HepG2 (cell line): ENCODE measurements at regions not wholly inside any gene's neighbourhood (a gene's known extent, or its start where the extent isn't known, plus 50 kb on each side); places are given as distances from the start of the nearest gene placed in this dataset.

Experiments used
- ATAC-seq: fragments of 200-7000 bp; cut with Tn5 transposase; 3 replicates; pipeline ENCODE4 v1.9.1; 2020; ENCODE audit warnings: mild to moderate bottlenecking, moderate library complexity
- BruUV-seq: library from RNA; stranded (reverse); fragments of 400-500 nt; replicated peaks from 2 replicates; lab custom pipeline; 2021; lab: Mats Ljungman, UMichigan
- CTCF ChIA-PET: fragments of 300-600 bp; formaldehyde crosslinking; extraction: SDS; loops from one replicate; lab custom pipeline; 2021; ENCODE audit warnings: low total read pairs, inconsistent platforms, low intra/inter-chr PET ratio; lab: Yijun Ruan, JAX
- POLR2A ChIA-PET: fragments of 350-600 bp; sonication (Branson Sonifier 250); formaldehyde crosslinking; loops from one replicate; lab custom pipeline; 2020; ENCODE audit warnings: antibody characterized with exemption, inconsistent platforms; lab: Yijun Ruan, JAX
- DNase-seq: peaks from one replicate; pipeline ENCODE4 v3.0.0-alpha.2; 2015; ENCODE audit warnings: low spot score
- FAIRE-seq: peaks from 3 replicates; lab custom pipeline; 2011; peaks lifted over from hg19 to GRCh38; lab: Jason Lieb, UNC
- H2AFZ ChIP-seq: one replicate; pipeline ENCODE4 v1.6.1; 2011; ENCODE audit warnings: low read length, inconsistent platforms
- H3K27ac ChIP-seq: fragments of 300-600 bp; 3 replicates; pipeline ENCODE4 v1.8.0; 2011; ENCODE audit warnings: mixed run types, mild to moderate bottlenecking, mixed read lengths, low read length, inconsistent platforms; ENCODE audit not compliant: insufficient read depth; ENCODE audit errors: extremely low read length
- H3K27me3 ChIP-seq, 2 experiments: fragments of 200-600 bp in 1 of 2; 2 replicates in 1 of 2; 3 replicates in 1 of 2; pipeline versions ENCODE4 v1.6.0 to v1.8.0; 2011; ENCODE audit warnings: low read length in 2 of 2, mild to moderate bottlenecking in 2 of 2, moderate library complexity in 2 of 2, inconsistent platforms in 1 of 2; ENCODE audit not compliant: insufficient read depth in 2 of 2, control insufficient read depth in 1 of 2
- H3K36me3 ChIP-seq, 2 experiments: fragments of 200-600 bp in 1 of 2; replicated peaks in 1 of 2; 2 replicates in 1 of 2; 3 replicates in 1 of 2; pipeline versions ENCODE4 v1.5.1 to v1.8.0; 2011; ENCODE audit warnings: low read length in 2 of 2, inconsistent platforms in 1 of 2; ENCODE audit not compliant: insufficient read depth in 2 of 2, control insufficient read depth in 1 of 2
- H3K4me1 ChIP-seq: 2 replicates; pipeline ENCODE4 v1.5.1; 2012; ENCODE audit warnings: low read length, inconsistent platforms; ENCODE audit not compliant: insufficient read depth
- H3K4me2 ChIP-seq: 2 replicates; pipeline ENCODE4 v1.6.0; 2011; ENCODE audit warnings: low read depth, low read length, inconsistent platforms
- H3K4me3 ChIP-seq, 3 experiments: fragments of 200-600 bp in 1 of 3; sonication (generic), shearing (Covaris generic) in 1 of 3; replicated peaks in 1 of 3; 2 replicates each; pipeline ENCODE4 v1.5.1; 2011 to 2016; ENCODE audit warnings: low read length in 3 of 3, inconsistent platforms in 2 of 3, low read depth in 2 of 3, mild to moderate bottlenecking in 2 of 3, control low read depth in 1 of 3, mixed read lengths in 1 of 3; ENCODE audit not compliant: insufficient read depth in 1 of 3
- H3K79me2 ChIP-seq: one replicate; pipeline ENCODE4 v1.6.1; 2011; ENCODE audit warnings: low read length, inconsistent platforms; ENCODE audit not compliant: insufficient read depth
- H3K9ac ChIP-seq: 2 replicates; pipeline ENCODE4 v1.6.0; 2011; ENCODE audit warnings: mild to moderate bottlenecking, low read depth, low read length, inconsistent platforms; ENCODE audit not compliant: insufficient read depth
- H3K9me3 ChIP-seq: 2 replicates; pipeline ENCODE4 v1.5.1; 2012; ENCODE audit warnings: mild to moderate bottlenecking, low read length
- H4K20me1 ChIP-seq: 2 replicates; pipeline ENCODE4 v1.6.0; 2011; ENCODE audit warnings: inconsistent platforms, mild to moderate bottlenecking, low read length, moderate library complexity; ENCODE audit not compliant: insufficient read depth
- FOSL1 ChIP-seq: sonication (generic); formaldehyde crosslinking; IDR thresholded peaks from 2 replicates; pipeline ENCODE4 v1.9.0; 2021; ENCODE audit warnings: missing genetic modification reagents, borderline replicate concordance
- PHF8 ChIP-seq: sonication (generic); formaldehyde crosslinking; IDR thresholded peaks from 2 replicates; pipeline ENCODE4 v1.5.0; 2020; ENCODE audit warnings: missing genetic modification reagents
- RARG ChIP-seq: sonication (generic); formaldehyde crosslinking; IDR thresholded peaks from 2 replicates; pipeline ENCODE4 v1.4.0; 2020; ENCODE audit warnings: low read depth, mild to moderate bottlenecking, missing genetic modification reagents
- SMAD1 ChIP-seq: sonication (generic); formaldehyde crosslinking; IDR thresholded peaks from 2 replicates; pipeline ENCODE4 v1.4.0; 2020; ENCODE audit warnings: missing genetic modification reagents, low read depth, mild to moderate bottlenecking, borderline replicate concordance
- ZKSCAN1 ChIP-seq: fragments of 150-350 bp; IDR thresholded peaks from 2 replicates; pipeline ENCODE4 v1.6.1; 2014; ENCODE audit warnings: low read length
- ZNF264 ChIP-seq: sonication (generic); formaldehyde crosslinking; IDR thresholded peaks from 2 replicates; pipeline ENCODE4 v1.4.0; 2020; ENCODE audit warnings: missing genetic modification reagents
- ZNF33A ChIP-seq: sonication (generic); formaldehyde crosslinking; IDR thresholded peaks from 2 replicates; pipeline ENCODE4 v1.5.1; 2020; ENCODE audit warnings: missing genetic modification reagents, mild to moderate bottlenecking, moderate library complexity, borderline replicate concordance
- ZNF543 ChIP-seq: sonication (generic); formaldehyde crosslinking; IDR thresholded peaks from 2 replicates; pipeline ENCODE4 v1.4.0; 2020; ENCODE audit warnings: mild to moderate bottlenecking, missing genetic modification reagents
- ZNF570 ChIP-seq: sonication (generic); formaldehyde crosslinking; IDR thresholded peaks from 2 replicates; pipeline ENCODE4 v1.4.0; 2020; ENCODE audit warnings: mild to moderate bottlenecking, missing genetic modification reagents, borderline replicate concordance
- ZSCAN12 ChIP-seq: sonication (generic); formaldehyde crosslinking; IDR thresholded peaks from 2 replicates; pipeline ENCODE4 v1.9.0; 2021; ENCODE audit warnings: mild to moderate bottlenecking, missing genetic modification reagents
- WGBS: methylation state at CpG from one replicate; pipeline ENCODE4 v1.1.6; 2017; ENCODE audit warnings: low lambda C conversion rate; 5-methylcytosine and 5-hydroxymethylcytosine counted together
- in situ Hi-C: cut with HindIII; loops from 2 replicates; pipeline ENCODE4 v1.10.0; 2017; ENCODE audit warnings: low pct_unique_long_range_greater_than_20kb; ENCODE audit not compliant: extremely low pct_ligation_motif_present
- intact Hi-C: fragments of 100-400 bp; cut with micrococcal nuclease; formaldehyde crosslinking; loops from one replicate; pipeline ENCODE4 v1.10.0; 2022; ENCODE audit not compliant: unreplicated experiment
- TF ChIP-seq, protein P1 (sequence below): sonication (generic); formaldehyde crosslinking; IDR thresholded peaks from 2 replicates; pipeline ENCODE4 v1.5.0; 2020; ENCODE audit warnings: missing genetic modification reagents

DNA sequence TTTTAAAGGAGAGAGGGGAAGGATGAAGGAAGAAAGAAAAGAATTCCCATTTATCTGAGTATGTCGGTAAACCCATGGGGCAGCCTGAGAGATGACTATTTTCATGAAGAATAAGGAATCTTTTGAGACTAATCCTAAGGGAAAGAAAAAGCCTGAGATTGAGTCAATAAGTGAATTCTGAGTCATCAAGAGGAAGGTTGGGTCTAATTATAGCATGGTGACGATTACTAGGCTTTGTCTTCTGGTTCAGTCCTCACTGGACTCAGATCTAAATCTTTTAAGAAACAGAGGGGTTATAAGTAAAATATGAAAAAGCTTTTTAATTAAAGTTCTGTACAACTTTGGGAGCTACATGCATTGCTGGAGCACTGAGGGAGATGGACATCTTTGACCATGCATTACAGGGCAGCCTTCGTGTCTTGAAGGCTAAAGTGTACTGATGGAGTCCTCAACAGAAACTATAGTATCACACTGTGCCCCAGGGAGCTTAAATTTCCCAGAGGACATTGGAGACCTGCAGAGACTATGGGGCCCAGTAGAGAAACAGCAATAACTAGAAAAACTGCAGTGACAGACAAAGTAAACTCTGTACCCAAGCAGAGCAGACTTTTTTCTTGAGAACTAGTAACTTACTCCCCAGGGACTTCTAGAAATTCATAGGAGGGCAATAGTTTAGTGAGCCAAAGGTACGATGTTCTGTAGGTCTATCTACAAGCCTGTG lies 260.9 kb downstream of the RAD51AP2 start:
- FAIRE-seq = no peak
- Histone ChIP-seq H3K9me3 (no peaks in the 10 kb centered on the region), H2AFZ (no peak overlapping the region)
- in situ Hi-C loops (no loop called here), intact Hi-C loops (no loop called here)
- TF ChIP-seq ZNF570 (CRISPR knock-in tag) = no peak
- no peak for TF ChIP-seq PHF8 (CRISPR knock-in tag)
- no peak for TF ChIP-seq SMAD1
- no peak for TF ChIP-seq FOSL1 (CRISPR knock-in tag)
- no peak for TF ChIP-seq ZSCAN12 (CRISPR knock-in tag)
- TF ChIP-seq ZNF264 = no peak
- no peak for TF ChIP-seq ZNF543
- TF ChIP-seq ZKSCAN1 = no peak
- TF ChIP-seq, protein P1, sequence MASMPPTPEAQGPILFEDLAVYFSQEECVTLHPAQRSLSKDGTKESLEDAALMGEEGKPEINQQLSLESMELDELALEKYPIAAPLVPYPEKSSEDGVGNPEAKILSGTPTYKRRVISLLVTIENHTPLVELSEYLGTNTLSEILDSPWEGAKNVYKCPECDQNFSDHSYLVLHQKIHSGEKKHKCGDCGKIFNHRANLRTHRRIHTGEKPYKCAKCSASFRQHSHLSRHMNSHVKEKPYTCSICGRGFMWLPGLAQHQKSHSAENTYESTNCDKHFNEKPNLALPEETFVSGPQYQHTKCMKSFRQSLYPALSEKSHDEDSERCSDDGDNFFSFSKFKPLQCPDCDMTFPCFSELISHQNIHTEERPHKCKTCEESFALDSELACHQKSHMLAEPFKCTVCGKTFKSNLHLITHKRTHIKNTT (CRISPR knock-in tag) = no peak
- TF ChIP-seq RARG (CRISPR knock-in tag) = no peak
- TF ChIP-seq ZNF33A (CRISPR knock-in tag) = no peak
- TF ChIP-seq, all 625 proteins: peak for 0
- BruUV-seq = no TSS peak
- Histone ChIP-seq H3K4me1 (no peaks in the 10 kb centered on the region), H3K27me3 (0 out of 5 replicates have a peak, but pooled peaks cover 0 to 5% of the 10 kb centered on the region in 2 experiments), H3K79me2 (no peaks in the 10 kb centered on the region), H3K9ac (no peak overlapping the region), H3K4me2 (no peak overlapping the region), H3K27ac (no peak overlapping the region), H3K36me3 (no peaks in the 10 kb centered on the region), H4K20me1 (no peaks in the 10 kb centered on the region), H3K4me3 (no peak overlapping the region)
- ATAC-seq (no peak), DNase-seq (no peak)
- ChIA-PET CTCF (no interaction called here), POLR2A (no interaction called here)
- WGBS = 14% methylated on average over 4 of the region's 4 CpGs
